ENCODE measurements at regions not wholly inside any gene's neighbourhood (a gene's known extent, or its start where the extent isn't known, plus 50 kb on each side); places are given as distances from the start of the nearest gene placed in this dataset.

DNA sequence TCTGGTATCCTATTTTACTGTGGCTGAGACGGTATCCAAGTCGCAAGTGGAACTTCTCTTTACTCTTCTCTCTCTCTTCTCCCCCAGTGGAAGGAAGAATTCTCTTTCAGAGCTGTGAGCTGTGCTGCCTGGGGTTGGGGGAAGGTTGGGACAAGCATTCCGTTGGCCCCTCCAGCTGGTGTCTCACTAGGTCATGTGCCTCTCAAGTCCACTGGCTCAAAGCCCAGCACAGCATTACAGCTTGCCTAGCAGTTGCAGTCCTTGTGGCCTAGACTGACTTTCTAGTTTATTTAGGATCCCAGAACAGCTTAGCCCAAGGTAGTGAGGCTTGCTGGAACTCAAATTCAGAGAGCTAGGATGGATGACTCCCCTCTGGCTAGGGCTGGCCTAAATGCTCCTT lies 76.1 kb upstream of the SPATA16 start:
- H3K4me2 ChIP-seq (ENCODE audit: low read length), result no peak overlapping the region
- H3K27me3 ChIP-seq (ENCODE audit: insufficient read depth, low read length), result no peaks in the 10 kb centered on the region
- H3K36me3 ChIP-seq (ENCODE audit: control insufficient read depth in 1 of 2, insufficient read depth in 2 of 2, low read length in 2 of 2), result no peaks in the 10 kb centered on the region
- no peaks in the 10 kb centered on the region for H3K79me2 ChIP-seq (ENCODE audit: insufficient read depth, low read length)
- POLR2A ChIA-PET, result no interaction called here
- RAD21 ChIA-PET (ENCODE audit: low non-redundant PET in 1 of 2, low total read pairs in 2 of 2, uncharacterized antibody in 2 of 2, unreplicated experiment in 2 of 2), result no interaction called here
- H3K9ac ChIP-seq (ENCODE audit: low read length), result no peak overlapping the region
- DNase-seq (ENCODE audit: low read depth, low spot score) (no peak), ATAC-seq (no peak)
- no peaks in the 10 kb centered on the region for H3K9me2 ChIP-seq (ENCODE audit: insufficient read depth)
- no peak overlapping the region for H3K27ac ChIP-seq (ENCODE audit: low read depth, low read length)
- no peak overlapping the region for H2AFZ ChIP-seq (ENCODE audit: low read depth, low read length, poor library complexity, severe bottlenecking)
- TF ChIP-seq RAD21 (IDR thresholded peaks at IDR 0.05; ENCODE audit: low read depth) (no peak), ZFX (IDR thresholded peaks at IDR 0.05) (no peak), FOSL1 (IDR thresholded peaks at IDR 0.05; ENCODE audit: low read depth) (no peak), EZH2 (IDR thresholded peaks at IDR 0.05) (no peak), POLR2AphosphoS5 (IDR thresholded peaks at IDR 0.05; ENCODE audit: low read depth, low read length) (no peak), CEBPB (IDR thresholded peaks at IDR 0.05; ENCODE audit: low read depth) (no peak), SRF (IDR thresholded peaks at IDR 0.05; ENCODE audit: low read depth) (no peak), CBX3 (IDR thresholded peaks at IDR 0.05; ENCODE audit: low read depth) (no peak), ELF1 (IDR thresholded peaks at IDR 0.05; ENCODE audit: borderline replicate concordance, low read depth) (no peak)
- TF ChIP-seq, protein P1, sequence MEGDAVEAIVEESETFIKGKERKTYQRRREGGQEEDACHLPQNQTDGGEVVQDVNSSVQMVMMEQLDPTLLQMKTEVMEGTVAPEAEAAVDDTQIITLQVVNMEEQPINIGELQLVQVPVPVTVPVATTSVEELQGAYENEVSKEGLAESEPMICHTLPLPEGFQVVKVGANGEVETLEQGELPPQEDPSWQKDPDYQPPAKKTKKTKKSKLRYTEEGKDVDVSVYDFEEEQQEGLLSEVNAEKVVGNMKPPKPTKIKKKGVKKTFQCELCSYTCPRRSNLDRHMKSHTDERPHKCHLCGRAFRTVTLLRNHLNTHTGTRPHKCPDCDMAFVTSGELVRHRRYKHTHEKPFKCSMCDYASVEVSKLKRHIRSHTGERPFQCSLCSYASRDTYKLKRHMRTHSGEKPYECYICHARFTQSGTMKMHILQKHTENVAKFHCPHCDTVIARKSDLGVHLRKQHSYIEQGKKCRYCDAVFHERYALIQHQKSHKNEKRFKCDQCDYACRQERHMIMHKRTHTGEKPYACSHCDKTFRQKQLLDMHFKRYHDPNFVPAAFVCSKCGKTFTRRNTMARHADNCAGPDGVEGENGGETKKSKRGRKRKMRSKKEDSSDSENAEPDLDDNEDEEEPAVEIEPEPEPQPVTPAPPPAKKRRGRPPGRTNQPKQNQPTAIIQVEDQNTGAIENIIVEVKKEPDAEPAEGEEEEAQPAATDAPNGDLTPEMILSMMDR (IDR thresholded peaks at IDR 0.05 in 2 of 3, conservative IDR thresholded peaks at IDR 0.05 in 1 of 3; ENCODE audit: borderline replicate concordance in 1 of 3, insufficient read depth in 1 of 3, low read depth in 2 of 3, low read length in 2 of 3), result no peak
- TF ChIP-seq, protein P2, sequence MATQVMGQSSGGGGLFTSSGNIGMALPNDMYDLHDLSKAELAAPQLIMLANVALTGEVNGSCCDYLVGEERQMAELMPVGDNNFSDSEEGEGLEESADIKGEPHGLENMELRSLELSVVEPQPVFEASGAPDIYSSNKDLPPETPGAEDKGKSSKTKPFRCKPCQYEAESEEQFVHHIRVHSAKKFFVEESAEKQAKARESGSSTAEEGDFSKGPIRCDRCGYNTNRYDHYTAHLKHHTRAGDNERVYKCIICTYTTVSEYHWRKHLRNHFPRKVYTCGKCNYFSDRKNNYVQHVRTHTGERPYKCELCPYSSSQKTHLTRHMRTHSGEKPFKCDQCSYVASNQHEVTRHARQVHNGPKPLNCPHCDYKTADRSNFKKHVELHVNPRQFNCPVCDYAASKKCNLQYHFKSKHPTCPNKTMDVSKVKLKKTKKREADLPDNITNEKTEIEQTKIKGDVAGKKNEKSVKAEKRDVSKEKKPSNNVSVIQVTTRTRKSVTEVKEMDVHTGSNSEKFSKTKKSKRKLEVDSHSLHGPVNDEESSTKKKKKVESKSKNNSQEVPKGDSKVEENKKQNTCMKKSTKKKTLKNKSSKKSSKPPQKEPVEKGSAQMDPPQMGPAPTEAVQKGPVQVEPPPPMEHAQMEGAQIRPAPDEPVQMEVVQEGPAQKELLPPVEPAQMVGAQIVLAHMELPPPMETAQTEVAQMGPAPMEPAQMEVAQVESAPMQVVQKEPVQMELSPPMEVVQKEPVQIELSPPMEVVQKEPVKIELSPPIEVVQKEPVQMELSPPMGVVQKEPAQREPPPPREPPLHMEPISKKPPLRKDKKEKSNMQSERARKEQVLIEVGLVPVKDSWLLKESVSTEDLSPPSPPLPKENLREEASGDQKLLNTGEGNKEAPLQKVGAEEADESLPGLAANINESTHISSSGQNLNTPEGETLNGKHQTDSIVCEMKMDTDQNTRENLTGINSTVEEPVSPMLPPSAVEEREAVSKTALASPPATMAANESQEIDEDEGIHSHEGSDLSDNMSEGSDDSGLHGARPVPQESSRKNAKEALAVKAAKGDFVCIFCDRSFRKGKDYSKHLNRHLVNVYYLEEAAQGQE (IDR thresholded peaks at IDR 0.05; ENCODE audit: low read depth), result no peak
- TF ChIP-seq, protein P3, sequence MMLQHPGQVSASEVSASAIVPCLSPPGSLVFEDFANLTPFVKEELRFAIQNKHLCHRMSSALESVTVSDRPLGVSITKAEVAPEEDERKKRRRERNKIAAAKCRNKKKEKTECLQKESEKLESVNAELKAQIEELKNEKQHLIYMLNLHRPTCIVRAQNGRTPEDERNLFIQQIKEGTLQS (IDR thresholded peaks at IDR 0.05), result no peak
- no TSS peak for BruUV-seq (replicated peaks)
- intact Hi-C loops (cut with micrococcal nuclease), result no loop called here
- H3K4me3 ChIP-seq (replicated peaks in 1 of 2; ENCODE audit: low read depth in 1 of 2, low read length in 2 of 2), result no peak overlapping the region
- no peaks in the 10 kb centered on the region for H3K9me3 ChIP-seq (ENCODE audit: control insufficient read depth in 1 of 2, insufficient read depth in 1 of 2, low read depth in 1 of 2, low read length in 2 of 2)
- H4K20me1 ChIP-seq (ENCODE audit: insufficient read depth), result no peaks in the 10 kb centered on the region
- H3K4me1 ChIP-seq (ENCODE audit: control insufficient read depth in 1 of 2, insufficient read depth in 2 of 2, low read length in 2 of 2), result no peaks in the 10 kb centered on the region
- CTCF ChIA-PET, result no interaction called here
